ENCODE measurements at regions not wholly inside any gene's neighbourhood (a gene's known extent, or its start where the extent isn't known, plus 50 kb on each side); places are given as distances from the start of the nearest gene placed in this dataset.

- TF ChIP-seq EZH2phosphoT487 (IDR thresholded peaks at IDR 0.05; ENCODE audit: borderline replicate concordance, low read depth) (no peak), SMC3 (IDR thresholded peaks at IDR 0.05; ENCODE audit: low read depth, low read length) (no peak), NFIC (IDR thresholded peaks at IDR 0.05; ENCODE audit: borderline replicate concordance) (no peak), ZBTB33 (IDR thresholded peaks at IDR 0.05; ENCODE audit: borderline replicate concordance, low read depth) (no peak), POLR2AphosphoS5 (IDR thresholded peaks at IDR 0.05; ENCODE audit: low read depth, low read length) (no peak), RAD21 (IDR thresholded peaks at IDR 0.05; ENCODE audit: low read length) (no peak), GABPA (IDR thresholded peaks at IDR 0.05; ENCODE audit: low read depth) (no peak), ELF1 (IDR thresholded peaks at IDR 0.05) (no peak)
- TF ChIP-seq, protein P1, sequence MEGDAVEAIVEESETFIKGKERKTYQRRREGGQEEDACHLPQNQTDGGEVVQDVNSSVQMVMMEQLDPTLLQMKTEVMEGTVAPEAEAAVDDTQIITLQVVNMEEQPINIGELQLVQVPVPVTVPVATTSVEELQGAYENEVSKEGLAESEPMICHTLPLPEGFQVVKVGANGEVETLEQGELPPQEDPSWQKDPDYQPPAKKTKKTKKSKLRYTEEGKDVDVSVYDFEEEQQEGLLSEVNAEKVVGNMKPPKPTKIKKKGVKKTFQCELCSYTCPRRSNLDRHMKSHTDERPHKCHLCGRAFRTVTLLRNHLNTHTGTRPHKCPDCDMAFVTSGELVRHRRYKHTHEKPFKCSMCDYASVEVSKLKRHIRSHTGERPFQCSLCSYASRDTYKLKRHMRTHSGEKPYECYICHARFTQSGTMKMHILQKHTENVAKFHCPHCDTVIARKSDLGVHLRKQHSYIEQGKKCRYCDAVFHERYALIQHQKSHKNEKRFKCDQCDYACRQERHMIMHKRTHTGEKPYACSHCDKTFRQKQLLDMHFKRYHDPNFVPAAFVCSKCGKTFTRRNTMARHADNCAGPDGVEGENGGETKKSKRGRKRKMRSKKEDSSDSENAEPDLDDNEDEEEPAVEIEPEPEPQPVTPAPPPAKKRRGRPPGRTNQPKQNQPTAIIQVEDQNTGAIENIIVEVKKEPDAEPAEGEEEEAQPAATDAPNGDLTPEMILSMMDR (IDR thresholded peaks at IDR 0.05) = no peak
- TF ChIP-seq, protein P2, sequence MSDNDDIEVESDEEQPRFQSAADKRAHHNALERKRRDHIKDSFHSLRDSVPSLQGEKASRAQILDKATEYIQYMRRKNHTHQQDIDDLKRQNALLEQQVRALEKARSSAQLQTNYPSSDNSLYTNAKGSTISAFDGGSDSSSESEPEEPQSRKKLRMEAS (IDR thresholded peaks at IDR 0.05; ENCODE audit: low read depth) = no peak
- TF ChIP-seq, protein P3, sequence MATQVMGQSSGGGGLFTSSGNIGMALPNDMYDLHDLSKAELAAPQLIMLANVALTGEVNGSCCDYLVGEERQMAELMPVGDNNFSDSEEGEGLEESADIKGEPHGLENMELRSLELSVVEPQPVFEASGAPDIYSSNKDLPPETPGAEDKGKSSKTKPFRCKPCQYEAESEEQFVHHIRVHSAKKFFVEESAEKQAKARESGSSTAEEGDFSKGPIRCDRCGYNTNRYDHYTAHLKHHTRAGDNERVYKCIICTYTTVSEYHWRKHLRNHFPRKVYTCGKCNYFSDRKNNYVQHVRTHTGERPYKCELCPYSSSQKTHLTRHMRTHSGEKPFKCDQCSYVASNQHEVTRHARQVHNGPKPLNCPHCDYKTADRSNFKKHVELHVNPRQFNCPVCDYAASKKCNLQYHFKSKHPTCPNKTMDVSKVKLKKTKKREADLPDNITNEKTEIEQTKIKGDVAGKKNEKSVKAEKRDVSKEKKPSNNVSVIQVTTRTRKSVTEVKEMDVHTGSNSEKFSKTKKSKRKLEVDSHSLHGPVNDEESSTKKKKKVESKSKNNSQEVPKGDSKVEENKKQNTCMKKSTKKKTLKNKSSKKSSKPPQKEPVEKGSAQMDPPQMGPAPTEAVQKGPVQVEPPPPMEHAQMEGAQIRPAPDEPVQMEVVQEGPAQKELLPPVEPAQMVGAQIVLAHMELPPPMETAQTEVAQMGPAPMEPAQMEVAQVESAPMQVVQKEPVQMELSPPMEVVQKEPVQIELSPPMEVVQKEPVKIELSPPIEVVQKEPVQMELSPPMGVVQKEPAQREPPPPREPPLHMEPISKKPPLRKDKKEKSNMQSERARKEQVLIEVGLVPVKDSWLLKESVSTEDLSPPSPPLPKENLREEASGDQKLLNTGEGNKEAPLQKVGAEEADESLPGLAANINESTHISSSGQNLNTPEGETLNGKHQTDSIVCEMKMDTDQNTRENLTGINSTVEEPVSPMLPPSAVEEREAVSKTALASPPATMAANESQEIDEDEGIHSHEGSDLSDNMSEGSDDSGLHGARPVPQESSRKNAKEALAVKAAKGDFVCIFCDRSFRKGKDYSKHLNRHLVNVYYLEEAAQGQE (IDR thresholded peaks at IDR 0.05; ENCODE audit: low read depth, low read length) = no peak
Measured at GRCh38 chr14:66085224-66085623, 400.9 kb upstream of the CCDC196 start.

Data from SK-N-SH (cell line).